GM12891 (cell line): ENCODE measurements at regions not wholly inside any gene's neighbourhood (a gene's known extent, or its start where the extent isn't known, plus 50 kb on each side); places are given as distances from the start of the nearest gene placed in this dataset.

Source experiments
- PAX5 ChIP-seq: IDR thresholded peaks from 2 replicates; pipeline ENCODE4 v1.6.1; 2011; ENCODE audit warnings: low read length, moderate library complexity, mild to moderate bottlenecking; ENCODE audit not compliant: insufficient read depth, severe bottlenecking
- POLR2A ChIP-seq: IDR thresholded peaks from 2 replicates; pipeline ENCODE4 v1.6.1; 2011; ENCODE audit warnings: low read depth, low read length, control low read depth
- POLR2AphosphoS5 ChIP-seq: IDR thresholded peaks from 2 replicates; pipeline ENCODE4 v1.6.1; 2011; ENCODE audit warnings: low read depth, low read length, control low read depth
- SPI1 ChIP-seq: IDR thresholded peaks from 2 replicates; pipeline ENCODE4 v1.6.1; 2011; ENCODE audit warnings: low read depth, low read length, control low read depth
- TAF1 ChIP-seq: IDR thresholded peaks from 2 replicates; pipeline ENCODE4 v1.6.1; 2011; ENCODE audit warnings: low read depth, low read length, control low read depth

- no peak for TF ChIP-seq POLR2AphosphoS5
- TF ChIP-seq POLR2A: no peak
- no peak for TF ChIP-seq TAF1
- no peak for TF ChIP-seq SPI1
- no peak for TF ChIP-seq PAX5
These were observed 80.3 kb upstream of the AKIP1 start for GRCh38 chr11:8830641-8831040.
